ENCODE measurements at regions not wholly inside any gene's neighbourhood (a gene's known extent, or its start where the extent isn't known, plus 50 kb on each side); places are given as distances from the start of the nearest gene placed in this dataset.

- TF ChIP-seq CTCF (IDR thresholded peaks at IDR 0.05; ENCODE audit: low read depth, low read length, poor library complexity, severe bottlenecking) (no peak), EZH2phosphoT487 (IDR thresholded peaks at IDR 0.05; ENCODE audit: borderline replicate concordance, low read length) (no peak)
Measured at GRCh38 chr12:97638739-97639138, 176.1 kb downstream of the RMST start.

Data from DOHH2 (cell line).